Osteoblast (primary cell): ENCODE measurements at regions not wholly inside any gene's neighbourhood (a gene's known extent, or its start where the extent isn't known, plus 50 kb on each side); places are given as distances from the start of the nearest gene placed in this dataset.

ENCODE experiments used
- DNase-seq: peaks from one replicate; pipeline ENCODE4 v3.0.0; 2011; ENCODE audit warnings: low spot score, mixed read lengths; ENCODE audit not compliant: insufficient read length; ENCODE audit errors: missing footprints
- H2AFZ ChIP-seq: 2 replicates; pipeline ENCODE4 v1.6.0; 2011; ENCODE audit warnings: mild to moderate bottlenecking, low read length
- H3K27ac ChIP-seq: 2 replicates; pipeline ENCODE4 v1.5.1; 2011; ENCODE audit warnings: mild to moderate bottlenecking, low read depth, low read length, moderate library complexity
- H3K27me3 ChIP-seq: 2 replicates; pipeline ENCODE4 v1.6.0; 2012; ENCODE audit warnings: mild to moderate bottlenecking, control low read depth, inconsistent platforms, low read length, moderate library complexity; ENCODE audit not compliant: insufficient read depth
- H3K36me3 ChIP-seq: 2 replicates; pipeline ENCODE4 v1.5.1; 2011; ENCODE audit warnings: mild to moderate bottlenecking, low read length, control low read depth, moderate library complexity; ENCODE audit not compliant: insufficient read depth
- H3K4me1 ChIP-seq: 2 replicates; pipeline ENCODE4 v1.5.1; 2011; ENCODE audit warnings: mild to moderate bottlenecking, low read length, control low read depth, moderate library complexity; ENCODE audit not compliant: insufficient read depth
- H3K4me2 ChIP-seq: 2 replicates; pipeline ENCODE4 v1.6.0; 2011; ENCODE audit warnings: mild to moderate bottlenecking, low read length; ENCODE audit not compliant: insufficient read depth
- H3K4me3 ChIP-seq: fragments of 200-600 bp; sonication (generic); 3 replicates; pipeline ENCODE4 v1.5.1; 2012; ENCODE audit warnings: mild to moderate bottlenecking, low read length, inconsistent platforms; ENCODE audit not compliant: insufficient read depth
- H3K79me2 ChIP-seq: 2 replicates; pipeline ENCODE4 v1.6.0; 2012; ENCODE audit warnings: mild to moderate bottlenecking, low read length, control low read depth, inconsistent platforms; ENCODE audit not compliant: insufficient read depth
- H3K9me3 ChIP-seq: 2 replicates; pipeline ENCODE4 v1.5.1; 2011; ENCODE audit warnings: low read depth, low read length, control low read depth
- H4K20me1 ChIP-seq: 2 replicates; pipeline ENCODE4 v1.6.0; 2012; ENCODE audit warnings: mild to moderate bottlenecking, low read length, control low read depth; ENCODE audit not compliant: insufficient read depth
- CTCF ChIP-seq: IDR thresholded peaks from 2 replicates; pipeline ENCODE4 v1.5.1; 2011; ENCODE audit warnings: mild to moderate bottlenecking, low read depth, low read length, moderate library complexity; ENCODE audit errors: extremely low read depth

GRCh38 chr6:119541132-119541905 is 191.8 kb upstream of the MAN1A1 start:
- Histone ChIP-seq H3K4me2 (peak overlapping the region; percentile 30), H3K36me3 (no peaks in the 10 kb centered on the region)

GRCh38 chr6:119540417-119540816 is 190.9 kb upstream of the MAN1A1 start:
- H3K79me2 ChIP-seq: no peaks in the 10 kb centered on the region
- no peak for DNase-seq
- no peaks in the 10 kb centered on the region for H3K36me3 ChIP-seq
- no peaks in the 10 kb centered on the region for H4K20me1 ChIP-seq
- peaks cover 4% of the 10 kb centered on the region for H3K27me3 ChIP-seq
- H3K4me1 ChIP-seq: peaks cover 15% of the 10 kb centered on the region
- no peak for TF ChIP-seq CTCF
- no peak overlapping the region for H3K27ac ChIP-seq
- peak overlapping the region; percentile 16 for H3K4me2 ChIP-seq
- no peak overlapping the region for H2AFZ ChIP-seq
- H3K4me3 ChIP-seq: no peak overlapping the region
- no peaks in the 10 kb centered on the region for H3K9me3 ChIP-seq

More at GRCh38 chr6:119541132-119541905, 191.8 kb upstream of the MAN1A1 start:
- peak; percentile 62 for DNase-seq
- peak overlapping the region; percentile 85 for H3K27ac ChIP-seq
- H3K4me3 ChIP-seq: no peak overlapping the region
- H3K4me1 ChIP-seq: peaks cover 15% of the 10 kb centered on the region
- H3K79me2 ChIP-seq: no peaks in the 10 kb centered on the region
- H3K9me3 ChIP-seq: no peaks in the 10 kb centered on the region
- peaks cover 4% of the 10 kb centered on the region for H3K27me3 ChIP-seq
- H2AFZ ChIP-seq: no peak overlapping the region
- no peak for TF ChIP-seq CTCF
- no peaks in the 10 kb centered on the region for H4K20me1 ChIP-seq

GRCh38 chr6:119539066-119539746 is 189.6 kb upstream of the MAN1A1 start:
- no peak overlapping the region for H3K4me3 ChIP-seq
- no peaks in the 10 kb centered on the region for H4K20me1 ChIP-seq
- no peaks in the 10 kb centered on the region for H3K79me2 ChIP-seq
- no peak overlapping the region for H3K27ac ChIP-seq
- no peak overlapping the region for H2AFZ ChIP-seq
- peak; percentile 10 for DNase-seq
- peaks cover 15% of the 10 kb centered on the region for H3K4me1 ChIP-seq
- peaks cover 6% of the 10 kb centered on the region for H3K27me3 ChIP-seq
- TF ChIP-seq CTCF: no peak
- H3K36me3 ChIP-seq: no peaks in the 10 kb centered on the region
- no peak overlapping the region for H3K4me2 ChIP-seq
- no peaks in the 10 kb centered on the region for H3K9me3 ChIP-seq

- Histone ChIP-seq H3K4me1 (peaks cover 21% of the 10 kb centered on the region), H3K27me3 (peaks cover 6% of the 10 kb centered on the region), H4K20me1 (no peaks in the 10 kb centered on the region), H3K79me2 (no peaks in the 10 kb centered on the region), H3K4me2 (no peak overlapping the region), H2AFZ (no peak overlapping the region), H3K4me3 (no peak overlapping the region), H3K9me3 (no peaks in the 10 kb centered on the region), H3K27ac (no peak overlapping the region), H3K36me3 (no peaks in the 10 kb centered on the region)
- TF ChIP-seq CTCF: no peak
- DNase-seq: peak; percentile 31
These were observed 187.1 kb upstream of the MAN1A1 start for GRCh38 chr6:119536666-119537065.
